Tibial artery (tissue), 4 donors: ENCODE measurements at regions not wholly inside any gene's neighbourhood (a gene's known extent, or its start where the extent isn't known, plus 50 kb on each side); places are given as distances from the start of the nearest gene placed in this dataset.
"Not testable (repeated sequence)": the region's sequence is repeated elsewhere in the genome, so short reads cannot be mapped to it uniquely, and the experiment has no call there.

ENCODE experiments used
- DNase-seq, 2 donors: peaks; one replicate each; pipeline ENCODE4 v3.0.0-alpha.2; 2019
- H3K27ac ChIP-seq, 2 donors: fragments of 200-600 bp; sonication (generic) in 1 of 2; 1 replicate in 1 of 2; 2 replicates in 1 of 2; pipeline ENCODE4 v1.5.1; 2018 to 2019; ENCODE audit warnings: mild to moderate bottlenecking in 1 of 2
- H3K27me3 ChIP-seq, 2 donors: fragments of 200-600 bp; sonication (generic) in 1 of 2; one replicate each; pipeline versions ENCODE4 v1.5.1 to v1.6.0; 2016 to 2019
- H3K36me3 ChIP-seq, 3 donors: fragments of 200-600 bp; sonication (generic) in 2 of 3; one replicate each; pipeline ENCODE4 v1.5.1; 2016 to 2019; ENCODE audit warnings: mild to moderate bottlenecking in 2 of 3
- H3K4me1 ChIP-seq, 4 donors: fragments of 200-600 bp; sonication (generic) in 2 of 4; 1 replicate in 3 of 4; 2 replicates in 1 of 4; pipeline ENCODE4 v1.5.1; 2016 to 2019
- H3K4me3 ChIP-seq, 2 donors: fragments of 200-600 bp; sonication (generic) in 1 of 2; 1 replicate in 1 of 2; 2 replicates in 1 of 2; pipeline ENCODE4 v1.5.1; 2018 to 2019; ENCODE audit warnings: mild to moderate bottlenecking in 2 of 2
- H3K9me3 ChIP-seq, 3 donors: fragments of 200-600 bp; sonication (generic) in 1 of 3; one replicate each; pipeline ENCODE4 v1.5.1; 2016 to 2019
- intact Hi-C: fragments of 100-400 bp; cut with DNase I; formaldehyde crosslinking; loops from one replicate; pipeline ENCODE4 v1.15.0; 2023; ENCODE audit warnings: low total_unique reads
- TF ChIP-seq, protein P1 (sequence below), 2 experiments: fragments of 200-600 bp in 1 of 2; fragments of 450-650 bp in 1 of 2; IDR thresholded peaks; one replicate each; pipeline ENCODE4 v1.5.1; 2017 to 2019; ENCODE audit warnings: antibody characterized with exemption in 2 of 2, mild to moderate bottlenecking in 1 of 2, moderate library complexity in 1 of 2

DNA sequence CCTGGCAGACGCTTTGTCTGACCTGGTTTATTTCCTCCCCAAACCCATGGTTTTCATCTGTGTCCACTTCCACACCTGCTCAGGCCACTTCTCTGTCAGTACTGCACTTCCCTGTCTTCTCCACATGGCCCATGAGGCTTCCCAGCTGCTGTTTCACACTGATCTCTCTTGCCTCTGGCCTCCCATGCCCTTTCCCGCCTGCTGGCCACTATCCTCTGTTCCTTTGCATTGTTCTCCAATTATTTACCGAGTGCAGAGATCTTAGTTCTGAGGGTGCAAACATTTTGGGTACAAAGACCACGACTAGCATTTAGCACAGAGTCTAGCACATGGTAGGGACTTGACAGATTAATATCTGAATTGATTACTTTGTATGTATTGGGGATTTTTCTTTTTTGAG is 174.8 kb upstream of the NPY2R start:
- Histone ChIP-seq H3K27me3 (no peaks in the 10 kb centered on the region), H3K9me3 (no peaks in the 10 kb centered on the region), H3K27ac (no peak overlapping the region), H3K4me1 (no peaks in the 10 kb centered on the region), H3K36me3 (no peaks in the 10 kb centered on the region), H3K4me3 (no peak overlapping the region)
- no peak for DNase-seq
- TF ChIP-seq, protein P1, sequence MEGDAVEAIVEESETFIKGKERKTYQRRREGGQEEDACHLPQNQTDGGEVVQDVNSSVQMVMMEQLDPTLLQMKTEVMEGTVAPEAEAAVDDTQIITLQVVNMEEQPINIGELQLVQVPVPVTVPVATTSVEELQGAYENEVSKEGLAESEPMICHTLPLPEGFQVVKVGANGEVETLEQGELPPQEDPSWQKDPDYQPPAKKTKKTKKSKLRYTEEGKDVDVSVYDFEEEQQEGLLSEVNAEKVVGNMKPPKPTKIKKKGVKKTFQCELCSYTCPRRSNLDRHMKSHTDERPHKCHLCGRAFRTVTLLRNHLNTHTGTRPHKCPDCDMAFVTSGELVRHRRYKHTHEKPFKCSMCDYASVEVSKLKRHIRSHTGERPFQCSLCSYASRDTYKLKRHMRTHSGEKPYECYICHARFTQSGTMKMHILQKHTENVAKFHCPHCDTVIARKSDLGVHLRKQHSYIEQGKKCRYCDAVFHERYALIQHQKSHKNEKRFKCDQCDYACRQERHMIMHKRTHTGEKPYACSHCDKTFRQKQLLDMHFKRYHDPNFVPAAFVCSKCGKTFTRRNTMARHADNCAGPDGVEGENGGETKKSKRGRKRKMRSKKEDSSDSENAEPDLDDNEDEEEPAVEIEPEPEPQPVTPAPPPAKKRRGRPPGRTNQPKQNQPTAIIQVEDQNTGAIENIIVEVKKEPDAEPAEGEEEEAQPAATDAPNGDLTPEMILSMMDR (IDR thresholded peaks at IDR 0.05) = no peak
- intact Hi-C loops = no loop called here

GRCh38 chr4:155037031-155037430 is 171.4 kb upstream of the NPY2R start:
- TF ChIP-seq, protein P1 (IDR thresholded peaks at IDR 0.05) = no peak
- no peak overlapping the region for H3K27ac ChIP-seq

DNA sequence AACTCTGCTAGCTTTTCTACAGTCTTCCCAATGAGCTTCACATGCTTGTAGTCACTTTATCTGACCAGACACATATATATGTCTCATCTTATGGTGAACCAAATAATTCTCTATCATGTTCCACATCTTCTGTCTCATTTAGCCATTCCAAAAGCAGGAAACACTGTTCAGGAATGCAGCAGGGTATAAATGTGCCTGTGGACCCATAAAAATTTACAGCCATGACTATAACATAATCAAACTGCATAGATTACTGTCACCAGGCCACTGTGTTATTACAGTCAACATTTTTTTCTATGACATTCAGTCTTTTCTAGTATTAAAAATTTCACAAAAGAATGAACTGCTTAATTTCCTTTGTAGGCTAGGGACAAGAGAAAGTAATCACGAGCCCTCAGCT is 170.0 kb upstream of the NPY2R start:
- H3K9me3 ChIP-seq = no peaks in the 10 kb centered on the region
- no peak for DNase-seq
- H3K36me3 ChIP-seq = no peaks in the 10 kb centered on the region
- no peak overlapping the region for H3K27ac ChIP-seq
- TF ChIP-seq, protein P1 (IDR thresholded peaks at IDR 0.05) = no peak
- no peaks in the 10 kb centered on the region for H3K27me3 ChIP-seq
- no peaks in the 10 kb centered on the region for H3K4me1 ChIP-seq
- no peak overlapping the region for H3K4me3 ChIP-seq
- intact Hi-C loops = no loop called here

More at GRCh38 chr4:155037031-155037430, 171.4 kb upstream of the NPY2R start:
- no peak for DNase-seq
- Histone ChIP-seq H3K4me1 (no peaks in the 10 kb centered on the region), H3K4me3 (no peak overlapping the region), H3K27me3 (no peaks in the 10 kb centered on the region), H3K9me3 (no peaks in the 10 kb centered on the region), H3K36me3 (no peaks in the 10 kb centered on the region)
- intact Hi-C loops = no loop called here

GRCh38 chr4:155039162-155039561 is 169.3 kb upstream of the NPY2R start:
- Histone ChIP-seq H3K27me3 (no peaks in the 10 kb centered on the region), H3K9me3 (peaks cover 0 to under 1% (median 0%) of the 10 kb centered on the region in 3 donors), H3K4me1 (no peaks in the 10 kb centered on the region), H3K4me3 (no peak overlapping the region), H3K27ac (no peak overlapping the region), H3K36me3 (no peaks in the 10 kb centered on the region)
- intact Hi-C loops = no loop called here
- DNase-seq = no peak
- TF ChIP-seq, protein P1 (IDR thresholded peaks at IDR 0.05) = no peak

DNA sequence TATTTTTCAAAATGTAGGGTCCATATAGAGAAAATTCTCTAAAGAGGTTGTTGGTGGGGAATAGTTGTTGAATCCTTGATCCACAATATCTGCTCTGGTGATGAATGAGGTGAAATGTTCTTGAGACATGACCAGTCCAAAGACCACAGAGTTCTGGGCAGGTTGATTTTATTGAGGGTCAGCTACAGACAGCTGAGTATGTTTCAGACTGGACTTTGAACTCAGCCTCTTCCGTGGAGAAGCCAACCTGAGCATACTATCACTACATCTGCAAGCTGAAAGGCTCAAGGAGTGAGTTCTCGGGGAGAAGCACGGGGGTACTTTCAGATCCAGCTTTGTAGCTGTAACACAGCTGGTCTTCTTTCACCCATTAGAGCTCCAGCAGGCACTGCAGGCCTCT is 168.4 kb upstream of the NPY2R start:
- Histone ChIP-seq H3K4me3 (no peak overlapping the region), H3K36me3 (no peaks in the 10 kb centered on the region), H3K27me3 (no peaks in the 10 kb centered on the region), H3K4me1 (no peaks in the 10 kb centered on the region), H3K9me3 (peaks cover 0 to 4% (median 0%) of the 10 kb centered on the region in 3 donors), H3K27ac (no peak overlapping the region)
- TF ChIP-seq, protein P1 (IDR thresholded peaks at IDR 0.05) = no peak
- no peak for DNase-seq
- intact Hi-C loops = no loop called here

DNA sequence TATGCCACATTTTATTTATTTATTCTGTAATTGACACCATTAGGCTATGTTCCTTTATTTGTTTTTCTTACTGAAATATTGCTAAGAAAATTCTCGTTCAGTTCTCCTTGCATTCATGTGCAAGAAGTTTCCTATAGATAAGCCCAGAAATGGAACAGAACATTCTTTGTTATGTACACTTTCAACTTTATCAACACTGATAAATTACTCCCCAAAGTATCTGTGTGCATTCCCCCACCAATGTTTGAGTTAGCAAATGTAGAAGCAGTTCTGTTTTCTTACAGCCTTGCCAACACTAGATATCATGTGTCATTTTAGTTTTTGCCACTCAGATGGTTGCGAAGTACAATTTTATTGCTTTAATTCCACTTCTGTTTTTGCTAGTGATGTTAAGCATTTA is 166.4 kb upstream of the NPY2R start:
- TF ChIP-seq, protein P1 (IDR thresholded peaks at IDR 0.05) = no peak
- Histone ChIP-seq H3K4me3 (no peak overlapping the region), H3K4me1 (no peaks in the 10 kb centered on the region), H3K27me3 (no peaks in the 10 kb centered on the region), H3K27ac (no peak overlapping the region), H3K9me3 (peaks cover 0 to 9% (median 0%) of the 10 kb centered on the region in 3 donors), H3K36me3 (no peaks in the 10 kb centered on the region)
- DNase-seq = no peak
- intact Hi-C loops = no loop called here

DNA sequence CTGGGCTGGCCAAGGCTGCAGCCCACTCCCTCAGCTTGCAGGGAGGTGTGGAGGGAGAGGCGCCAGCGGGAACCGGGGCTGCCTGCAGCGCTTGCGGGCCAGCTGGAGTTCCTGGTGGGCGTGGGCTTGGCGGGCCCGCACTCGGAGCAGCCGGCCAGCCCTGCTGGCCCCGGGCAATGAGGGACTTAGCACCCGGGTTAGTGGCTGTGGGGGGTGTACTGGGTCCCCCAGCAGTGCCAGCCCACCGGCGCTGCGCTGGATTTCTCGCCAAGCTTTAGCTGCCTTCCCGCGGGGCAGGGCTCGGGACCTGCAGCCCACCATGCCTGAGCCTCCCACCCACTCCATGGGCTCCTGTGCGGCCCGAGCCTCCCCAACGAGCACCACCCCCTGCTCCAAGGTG is 164.2 kb upstream of the NPY2R start:
- H3K27ac ChIP-seq, H3K4me3 ChIP-seq, H3K27me3 ChIP-seq, H3K4me1 ChIP-seq, H3K36me3 ChIP-seq, DNase-seq, intact Hi-C loops: not testable (repeated sequence)
- peaks cover 0 to 20% (median 0%) of the 10 kb centered on the region in 3 donors for H3K9me3 ChIP-seq
